ENCODE measurements at regions not wholly inside any gene's neighbourhood (a gene's known extent, or its start where the extent isn't known, plus 50 kb on each side); places are given as distances from the start of the nearest gene placed in this dataset.

GRCh38 chr11:86132667-86133249, 63.9 kb upstream of the PICALM start:
- no peak for ATAC-seq
- Histone ChIP-seq H3K4me1 (no peaks in the 10 kb centered on the region), H3K27me3 (no peaks in the 10 kb centered on the region), H3K36me3 (no peaks in the 10 kb centered on the region), H3K4me3 (no peak overlapping the region), H3K9me3 (no peaks in the 10 kb centered on the region), H3K27ac (no peak overlapping the region)
- no peak for TF ChIP-seq CTCF (IDR thresholded peaks at IDR 0.05)
- no peak for DNase-seq
- intact Hi-C loops (cut with DNase I): no loop called here

- no peaks in the 10 kb centered on the region for H3K9me3 ChIP-seq
- H3K27me3 ChIP-seq: no peaks in the 10 kb centered on the region
- no peak for ATAC-seq
- no peaks in the 10 kb centered on the region for H3K36me3 ChIP-seq
- H3K27ac ChIP-seq: no peak overlapping the region
- DNase-seq: no peak
- intact Hi-C loops (cut with DNase I): no loop called here
- H3K4me3 ChIP-seq: no peak overlapping the region
- TF ChIP-seq CTCF (IDR thresholded peaks at IDR 0.05): no peak
- H3K4me1 ChIP-seq: no peaks in the 10 kb centered on the region
These were observed 61.1 kb upstream of the PICALM start for GRCh38 chr11:86129740-86130540.

- Histone ChIP-seq H3K9me3 (no peaks in the 10 kb centered on the region), H3K4me1 (no peaks in the 10 kb centered on the region), H3K27me3 (no peaks in the 10 kb centered on the region), H3K36me3 (no peaks in the 10 kb centered on the region), H3K27ac (no peak overlapping the region), H3K4me3 (no peak overlapping the region)
- DNase-seq (no peak), ATAC-seq (no peak)
- no peak for TF ChIP-seq CTCF (IDR thresholded peaks at IDR 0.05)
- intact Hi-C loops (cut with DNase I): no loop called here
These were observed 60.0 kb upstream of the PICALM start for GRCh38 chr11:86128914-86129313.

- ATAC-seq: no peak
- TF ChIP-seq CTCF (IDR thresholded peaks at IDR 0.05): no peak
- no peak overlapping the region for H3K27ac ChIP-seq
- no peaks in the 10 kb centered on the region for H3K4me1 ChIP-seq
- H3K4me3 ChIP-seq: no peak overlapping the region
- no peaks in the 10 kb centered on the region for H3K9me3 ChIP-seq
- intact Hi-C loops (cut with DNase I): no loop called here
- DNase-seq: no peak
- H3K27me3 ChIP-seq: no peaks in the 10 kb centered on the region
- H3K36me3 ChIP-seq: no peaks in the 10 kb centered on the region
These were observed 58.0 kb upstream of the PICALM start for GRCh38 chr11:86126862-86127261.

GRCh38 chr11:86124251-86125233, 55.7 kb upstream of the PICALM start:
- ATAC-seq (no peak), DNase-seq (no peak)
- Histone ChIP-seq H3K4me3 (no peak overlapping the region), H3K36me3 (no peaks in the 10 kb centered on the region), H3K4me1 (no peaks in the 10 kb centered on the region), H3K9me3 (no peaks in the 10 kb centered on the region), H3K27ac (no peak overlapping the region), H3K27me3 (no peaks in the 10 kb centered on the region)
- no peak for TF ChIP-seq CTCF (IDR thresholded peaks at IDR 0.05)
- intact Hi-C loops (cut with DNase I): no loop called here

Measured in upper lobe of right lung (tissue), 1 donor.